ENCODE measurements at regions not wholly inside any gene's neighbourhood (a gene's known extent, or its start where the extent isn't known, plus 50 kb on each side); places are given as distances from the start of the nearest gene placed in this dataset.
A peak's percentile ranks its signal among the peaks of the same experiment; 100 is the strongest.

DNA sequence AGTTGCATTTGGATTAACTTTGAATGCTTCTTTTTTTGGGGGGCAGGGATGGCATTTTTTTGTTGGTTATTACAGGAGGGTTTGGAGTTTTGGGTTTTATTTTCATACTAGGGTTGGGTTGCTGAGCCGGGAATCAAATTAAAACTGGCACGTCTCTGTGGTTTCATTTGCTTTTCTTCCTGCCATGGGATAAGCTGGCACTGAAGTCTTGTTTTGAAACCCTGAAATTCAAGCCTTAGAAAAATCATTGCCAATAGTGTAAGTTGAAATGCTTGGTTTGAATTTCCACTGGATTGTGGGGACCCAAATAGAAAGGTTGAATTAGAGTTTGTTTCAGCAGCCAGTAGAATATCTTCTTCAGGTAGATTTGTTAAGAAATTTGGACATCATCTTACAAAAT lies 193.1 kb upstream of the DCBLD2 start:
- TF ChIP-seq CTCF (conservative IDR thresholded peaks at IDR 0.05; ENCODE audit: low read depth, low read length) (no peak), EZH2 (IDR thresholded peaks at IDR 0.05; ENCODE audit: borderline replicate concordance, low read depth, low read length, poor library complexity, severe bottlenecking) (no peak)
- Histone ChIP-seq H3K9me3 (ENCODE audit: low read depth, low read length, poor library complexity, severe bottlenecking) (no peaks in the 10 kb centered on the region), H3K4me1 (ENCODE audit: insufficient read depth, low read length, poor library complexity, severe bottlenecking) (no peaks in the 10 kb centered on the region), H3K4me3 (ENCODE audit: low read depth, low read length, poor library complexity, severe bottlenecking) (no peak overlapping the region), H3K36me3 (ENCODE audit: insufficient read depth, low read length, poor library complexity, severe bottlenecking) (no peaks in the 10 kb centered on the region), H3K27ac (ENCODE audit: low read depth, low read length, poor library complexity, severe bottlenecking) (no peak overlapping the region), H3K27me3 (replicated peaks; ENCODE audit: insufficient read depth, low read depth, low read length, poor library complexity) (no peaks in the 10 kb centered on the region)
- BruUV-seq (replicated peaks), result no TSS peak
- intact Hi-C loops (cut with micrococcal nuclease; ENCODE audit: unreplicated experiment), result no loop called here
- POLR2A ChIA-PET (ENCODE audit: low non-redundant PET), result no interaction called here
- DNase-seq (ENCODE audit: low spot score), result no peak
- CTCF ChIA-PET, result no interaction called here

DNA sequence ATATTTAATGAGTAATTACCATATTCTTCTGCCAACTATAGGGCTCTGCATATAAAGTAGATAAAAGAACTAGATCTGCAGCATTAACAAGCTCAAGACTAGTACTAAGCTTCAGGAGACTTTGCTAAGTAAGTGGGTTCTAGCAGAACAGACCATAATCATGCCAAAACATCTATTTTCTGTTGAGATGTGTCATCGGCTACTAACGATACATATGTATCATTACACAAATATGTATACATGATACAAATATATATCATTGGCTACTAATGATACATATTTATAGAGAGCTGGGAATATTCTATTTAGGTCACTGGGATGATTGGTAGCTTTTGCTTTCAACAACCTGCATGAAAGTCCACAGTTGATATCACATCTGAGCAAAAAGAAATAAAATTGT lies 185.8 kb upstream of the DCBLD2 start:
- POLR2A ChIA-PET (ENCODE audit: low non-redundant PET), result no interaction called here
- CTCF ChIA-PET, result no interaction called here
- no peak for TF ChIP-seq CTCF (conservative IDR thresholded peaks at IDR 0.05; ENCODE audit: low read depth, low read length)
- BruUV-seq (replicated peaks), result no TSS peak
- H3K9me3 ChIP-seq (ENCODE audit: low read depth, low read length, poor library complexity, severe bottlenecking), result no peaks in the 10 kb centered on the region
- intact Hi-C loops (cut with micrococcal nuclease; ENCODE audit: unreplicated experiment), result no loop called here
- no peaks in the 10 kb centered on the region for H3K27me3 ChIP-seq (replicated peaks; ENCODE audit: insufficient read depth, low read depth, low read length, poor library complexity)
- no peak overlapping the region for H3K27ac ChIP-seq (ENCODE audit: low read depth, low read length, poor library complexity, severe bottlenecking)
- no peaks in the 10 kb centered on the region for H3K4me1 ChIP-seq (ENCODE audit: insufficient read depth, low read length, poor library complexity, severe bottlenecking)
- H3K4me3 ChIP-seq (ENCODE audit: low read depth, low read length, poor library complexity, severe bottlenecking), result no peak overlapping the region
- no peaks in the 10 kb centered on the region for H3K36me3 ChIP-seq (ENCODE audit: insufficient read depth, low read length, poor library complexity, severe bottlenecking)
- no peak for DNase-seq (ENCODE audit: low spot score)

DNA sequence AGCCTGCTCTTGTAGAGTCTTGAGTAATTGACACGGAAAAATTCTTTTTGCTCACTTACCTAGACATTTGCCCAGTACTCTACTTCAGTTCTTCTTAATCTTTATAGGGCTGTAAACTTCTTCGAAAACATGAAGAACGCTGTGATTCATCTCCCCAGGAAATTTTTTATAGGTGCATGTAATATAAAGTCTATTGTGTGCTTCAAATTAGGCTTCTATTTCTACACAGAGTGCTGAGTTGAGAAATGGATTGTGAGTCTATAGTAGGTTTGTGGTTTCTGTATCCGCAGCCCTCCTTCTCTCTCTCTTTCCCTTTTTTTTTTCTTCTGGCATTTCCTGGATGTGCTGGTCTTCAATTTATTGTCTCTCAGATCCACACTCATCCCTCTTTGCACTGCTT lies 183.3 kb upstream of the DCBLD2 start:
- no peak overlapping the region for H3K4me3 ChIP-seq (ENCODE audit: low read depth, low read length, poor library complexity, severe bottlenecking)
- H3K4me1 ChIP-seq (ENCODE audit: insufficient read depth, low read length, poor library complexity, severe bottlenecking), result no peaks in the 10 kb centered on the region
- no TSS peak for BruUV-seq (replicated peaks)
- TF ChIP-seq CTCF (conservative IDR thresholded peaks at IDR 0.05; ENCODE audit: low read depth, low read length), result no peak
- no peak for TF ChIP-seq EZH2 (IDR thresholded peaks at IDR 0.05; ENCODE audit: borderline replicate concordance, low read depth, low read length, poor library complexity, severe bottlenecking)
- intact Hi-C loops (cut with micrococcal nuclease; ENCODE audit: unreplicated experiment), result no loop called here
- no peaks in the 10 kb centered on the region for H3K27me3 ChIP-seq (replicated peaks; ENCODE audit: insufficient read depth, low read depth, low read length, poor library complexity)
- ChIA-PET CTCF (no interaction called here), POLR2A (ENCODE audit: low non-redundant PET) (no interaction called here)
- no peak overlapping the region for H3K27ac ChIP-seq (ENCODE audit: low read depth, low read length, poor library complexity, severe bottlenecking)
- H3K9me3 ChIP-seq (ENCODE audit: low read depth, low read length, poor library complexity, severe bottlenecking), result no peaks in the 10 kb centered on the region
- H3K36me3 ChIP-seq (ENCODE audit: insufficient read depth, low read length, poor library complexity, severe bottlenecking), result no peaks in the 10 kb centered on the region
- DNase-seq (ENCODE audit: low spot score), result peak; percentile 20
